CD4-positive, alpha-beta T cell (primary cell): ENCODE measurements at regions not wholly inside any gene's neighbourhood (a gene's known extent, or its start where the extent isn't known, plus 50 kb on each side); places are given as distances from the start of the nearest gene placed in this dataset.

Experiments used
- ATAC-seq: fragments of 200-7000 bp; cut with Tn5 transposase; one replicate; pipeline ENCODE4 v1.10.0; 2022; ENCODE audit warnings: mild to moderate bottlenecking; ENCODE audit not compliant: poor library complexity
- CTCF ChIA-PET: fragments of 350-600 bp; sonication (Branson Sonifier 250); formaldehyde crosslinking; loops from one replicate; lab custom pipeline; 2021; ENCODE audit warnings: antibody characterized with exemption, inconsistent platforms; lab: Charles Lee
- POLR2A ChIA-PET: fragments of 350-600 bp; sonication (Branson Sonifier 250); formaldehyde crosslinking; loops from one replicate; lab custom pipeline; 2021; ENCODE audit warnings: antibody characterized with exemption, inconsistent platforms; lab: Charles Lee
- DNase-seq, 14 experiments: peaks; one replicate each; pipeline ENCODE4 v3.0.0-alpha.2; 2013 to 2020; ENCODE audit warnings: mixed read lengths in 2 of 14
- H3K27ac ChIP-seq, 2 donors: one replicate each; pipeline versions ENCODE4 v1.5.1 to v1.7.0; 2013; ENCODE audit warnings: low read length in 2 of 2, low read depth in 1 of 2, mild to moderate bottlenecking in 1 of 2
- H3K27me3 ChIP-seq, 2 experiments: 1 replicate in 1 of 2; 2 replicates in 1 of 2; pipeline versions ENCODE4 v1.6.1 to v1.7.0; 2013; ENCODE audit warnings: low read length in 2 of 2, control low read depth in 1 of 2, mild to moderate bottlenecking in 1 of 2, moderate library complexity in 1 of 2; ENCODE audit not compliant: insufficient read depth in 2 of 2, control insufficient read depth in 1 of 2
- H3K36me3 ChIP-seq: one replicate; pipeline ENCODE4 v1.6.1; 2013; ENCODE audit warnings: low read length, control low read depth; ENCODE audit not compliant: insufficient read depth
- H3K4me1 ChIP-seq: one replicate; pipeline ENCODE4 v1.6.1; 2013; ENCODE audit warnings: low read length, control low read depth; ENCODE audit not compliant: insufficient read depth
- H3K4me3 ChIP-seq: one replicate; pipeline ENCODE4 v1.5.1; 2013; ENCODE audit warnings: mild to moderate bottlenecking, low read length, moderate library complexity
- H3K9me3 ChIP-seq, 2 experiments: 1 replicate in 1 of 2; 2 replicates in 1 of 2; pipeline versions ENCODE4 v1.6.1 to v1.7.0; 2013; ENCODE audit warnings: low read length in 2 of 2, mild to moderate bottlenecking in 2 of 2, control low read depth in 1 of 2, moderate library complexity in 1 of 2; ENCODE audit not compliant: control insufficient read depth in 1 of 2, insufficient read depth in 1 of 2
- H3K27ac Mint-ChIP-seq: one replicate; pipeline ENCODE4 v1.8.0; 2020; ENCODE audit warnings: mixed read lengths
- H3K27me3 Mint-ChIP-seq: one replicate; pipeline ENCODE4 v1.8.0; 2021; ENCODE audit warnings: mixed read lengths
- H3K36me3 Mint-ChIP-seq: one replicate; pipeline ENCODE4 v1.8.0; 2021; ENCODE audit warnings: low read depth, mixed read lengths
- H3K4me1 Mint-ChIP-seq: one replicate; pipeline ENCODE4 v1.8.0; 2021; ENCODE audit warnings: low read depth, mixed read lengths
- H3K4me3 Mint-ChIP-seq: one replicate; pipeline ENCODE4 v1.8.0; 2020; ENCODE audit warnings: mild to moderate bottlenecking, mixed read lengths
- H3K9me3 Mint-ChIP-seq: one replicate; pipeline ENCODE4 v1.8.0; 2020; ENCODE audit warnings: mixed read lengths
- intact Hi-C, 2 experiments: fragments of 100-400 bp; cut with DNase I in 1 of 2; cut with micrococcal nuclease in 1 of 2; formaldehyde crosslinking; loops; one replicate each; pipeline versions ENCODE4 v1.15.1 to v1.9.0; 2023 to 2025; cut with DNase I, micrococcal nuclease
- TF ChIP-seq, protein P1 (sequence below): fragments of 200-600 bp; IDR thresholded peaks from one replicate; pipeline ENCODE4 v1.8.0; 2022; ENCODE audit warnings: antibody characterized with exemption, mild to moderate bottlenecking

GRCh38 chr15:97504031-97504792 is 456.3 kb upstream of the ARRDC4 start:
- DNase-seq (peak in 3 of 14 experiments; percentile 3 to 53 (median 46)), ATAC-seq (no peak)
- no peak overlapping the region for H3K4me3 ChIP-seq
- Mint-ChIP-seq H3K9me3 (peaks cover 9% of the 10 kb centered on the region), H3K27me3 (no peaks in the 10 kb centered on the region), H3K4me1 (no peaks in the 10 kb centered on the region), H3K27ac (no peak overlapping the region), H3K36me3 (no peaks in the 10 kb centered on the region), H3K4me3 (no peak overlapping the region)
- intact Hi-C loops: no loop called here
- H3K9me3 ChIP-seq: peaks cover 0 to 4% of the 10 kb centered on the region in 2 experiments
- TF ChIP-seq, protein P1, sequence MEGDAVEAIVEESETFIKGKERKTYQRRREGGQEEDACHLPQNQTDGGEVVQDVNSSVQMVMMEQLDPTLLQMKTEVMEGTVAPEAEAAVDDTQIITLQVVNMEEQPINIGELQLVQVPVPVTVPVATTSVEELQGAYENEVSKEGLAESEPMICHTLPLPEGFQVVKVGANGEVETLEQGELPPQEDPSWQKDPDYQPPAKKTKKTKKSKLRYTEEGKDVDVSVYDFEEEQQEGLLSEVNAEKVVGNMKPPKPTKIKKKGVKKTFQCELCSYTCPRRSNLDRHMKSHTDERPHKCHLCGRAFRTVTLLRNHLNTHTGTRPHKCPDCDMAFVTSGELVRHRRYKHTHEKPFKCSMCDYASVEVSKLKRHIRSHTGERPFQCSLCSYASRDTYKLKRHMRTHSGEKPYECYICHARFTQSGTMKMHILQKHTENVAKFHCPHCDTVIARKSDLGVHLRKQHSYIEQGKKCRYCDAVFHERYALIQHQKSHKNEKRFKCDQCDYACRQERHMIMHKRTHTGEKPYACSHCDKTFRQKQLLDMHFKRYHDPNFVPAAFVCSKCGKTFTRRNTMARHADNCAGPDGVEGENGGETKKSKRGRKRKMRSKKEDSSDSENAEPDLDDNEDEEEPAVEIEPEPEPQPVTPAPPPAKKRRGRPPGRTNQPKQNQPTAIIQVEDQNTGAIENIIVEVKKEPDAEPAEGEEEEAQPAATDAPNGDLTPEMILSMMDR: no peak
- POLR2A ChIA-PET: no interaction called here
- CTCF ChIA-PET: no interaction called here
- no peaks in the 10 kb centered on the region for H3K27me3 ChIP-seq
- no peaks in the 10 kb centered on the region for H3K4me1 ChIP-seq
- no peak overlapping the region for H3K27ac ChIP-seq
- no peaks in the 10 kb centered on the region for H3K36me3 ChIP-seq

GRCh38 chr15:97517737-97518136 is 442.8 kb upstream of the ARRDC4 start:
- DNase-seq (no peak), ATAC-seq (no peak)
- H3K27ac ChIP-seq: no peak overlapping the region
- ChIA-PET CTCF (no interaction called here), POLR2A (no interaction called here)
- H3K36me3 ChIP-seq: no peaks in the 10 kb centered on the region
- no peaks in the 10 kb centered on the region for H3K36me3 Mint-ChIP-seq
- peaks cover 5% of the 10 kb centered on the region for H3K9me3 Mint-ChIP-seq
- intact Hi-C loops: no loop called here
- H3K27me3 ChIP-seq: no peaks in the 10 kb centered on the region
- no peak overlapping the region for H3K4me3 ChIP-seq
- TF ChIP-seq, protein P1: no peak
- no peak overlapping the region for H3K4me3 Mint-ChIP-seq
- no peak overlapping the region for H3K27ac Mint-ChIP-seq
- H3K4me1 Mint-ChIP-seq: no peaks in the 10 kb centered on the region
- H3K9me3 ChIP-seq: no peaks in the 10 kb centered on the region
- no peaks in the 10 kb centered on the region for H3K27me3 Mint-ChIP-seq
- no peaks in the 10 kb centered on the region for H3K4me1 ChIP-seq

GRCh38 chr15:97520689-97521088 is 439.8 kb upstream of the ARRDC4 start:
- H3K36me3 Mint-ChIP-seq: no peaks in the 10 kb centered on the region
- DNase-seq (no peak), ATAC-seq (no peak)
- Histone ChIP-seq H3K9me3 (no peaks in the 10 kb centered on the region), H3K4me3 (no peak overlapping the region), H3K27me3 (no peaks in the 10 kb centered on the region), H3K27ac (no peak overlapping the region), H3K4me1 (no peaks in the 10 kb centered on the region), H3K36me3 (no peaks in the 10 kb centered on the region)
- TF ChIP-seq, protein P1: no peak
- H3K4me3 Mint-ChIP-seq: no peak overlapping the region
- H3K4me1 Mint-ChIP-seq: no peaks in the 10 kb centered on the region
- H3K27me3 Mint-ChIP-seq: no peaks in the 10 kb centered on the region
- ChIA-PET POLR2A (no interaction called here), CTCF (no interaction called here)
- no peak overlapping the region for H3K27ac Mint-ChIP-seq
- intact Hi-C loops: no loop called here
- H3K9me3 Mint-ChIP-seq: peaks cover 3% of the 10 kb centered on the region
